Left renal pelvis (tissue), 4 donors: ENCODE measurements at regions not wholly inside any gene's neighbourhood (a gene's known extent, or its start where the extent isn't known, plus 50 kb on each side); places are given as distances from the start of the nearest gene placed in this dataset.

Experiments
- DNase-seq, 4 donors: peaks; one replicate each; pipeline ENCODE4 v3.0.0-alpha.2; 2013; ENCODE audit warnings: low read depth in 4 of 4, low spot score in 3 of 4

GRCh38 chr7:124692425-124692824 is 73.2 kb downstream of the GPR37 start:
- no peak for DNase-seq

- DNase-seq, result no peak
Observed at GRCh38 chr7:124690840-124691239, 74.8 kb downstream of the GPR37 start.

GRCh38 chr7:124689931-124690330 is 75.7 kb downstream of the GPR37 start:
- no peak for DNase-seq

GRCh38 chr7:124689523-124689922 is 76.1 kb downstream of the GPR37 start:
- DNase-seq, result no peak

GRCh38 chr7:124688991-124689390 is 76.6 kb downstream of the GPR37 start:
- no peak for DNase-seq

GRCh38 chr7:124686543-124687171 is 78.9 kb downstream of the GPR37 start:
- DNase-seq, result no peak

- no peak for DNase-seq
Observed at GRCh38 chr7:124681946-124682345, 83.6 kb downstream of the GPR37 start.

GRCh38 chr7:124680304-124680703 is 85.3 kb downstream of the GPR37 start:
- DNase-seq, result no peak

- no peak for DNase-seq
Observed at GRCh38 chr7:124679586-124680225, 85.9 kb downstream of the GPR37 start.

GRCh38 chr7:124679146-124679545 is 86.4 kb downstream of the GPR37 start:
- no peak for DNase-seq

GRCh38 chr7:124674451-124674850 is 91.1 kb downstream of the GPR37 start:
- no peak for DNase-seq

- DNase-seq, result no peak
Observed at GRCh38 chr7:124672011-124672410, 93.6 kb downstream of the GPR37 start.

- no peak for DNase-seq
Observed at GRCh38 chr7:124667312-124668153, 98.1 kb downstream of the GPR37 start.

GRCh38 chr7:124662937-124663336 is 102.7 kb downstream of the GPR37 start:
- no peak for DNase-seq

- no peak for DNase-seq
Observed at GRCh38 chr7:124662372-124662771, 103.2 kb downstream of the GPR37 start.

- DNase-seq, result no peak
Observed at GRCh38 chr7:124655990-124656389, 109.6 kb downstream of the GPR37 start.

GRCh38 chr7:124652237-124652636 is 113.4 kb downstream of the GPR37 start:
- no peak for DNase-seq

GRCh38 chr7:124651136-124651535 is 114.5 kb downstream of the GPR37 start:
- no peak for DNase-seq

GRCh38 chr7:124649397-124650014 is 116.1 kb downstream of the GPR37 start:
- no peak for DNase-seq

- no peak for DNase-seq
Observed at GRCh38 chr7:124647630-124648306, 117.8 kb downstream of the GPR37 start.

GRCh38 chr7:124645704-124646103 is 119.9 kb downstream of the GPR37 start:
- no peak for DNase-seq
